ENCODE measurements at regions not wholly inside any gene's neighbourhood (a gene's known extent, or its start where the extent isn't known, plus 50 kb on each side); places are given as distances from the start of the nearest gene placed in this dataset.

- Histone ChIP-seq H3K27me3 (ENCODE audit: insufficient read depth) (no peaks in the 10 kb centered on the region), H4K20me1 (replicated peaks; ENCODE audit: insufficient read depth) (no peaks in the 10 kb centered on the region), H3K4me3 (no peak overlapping the region), H3K79me2 (replicated peaks; ENCODE audit: insufficient read depth) (no peaks in the 10 kb centered on the region), H2AFZ (no peak overlapping the region), H3F3A (replicated peaks; ENCODE audit: low read depth) (no peaks in the 10 kb centered on the region), H3K4me1 (ENCODE audit: insufficient read depth) (no peaks in the 10 kb centered on the region), H3K9me2 (ENCODE audit: insufficient read depth) (no peaks in the 10 kb centered on the region), H3K4me2 (no peak overlapping the region), H3K36me3 (ENCODE audit: insufficient read depth) (no peaks in the 10 kb centered on the region), H3K27ac (ENCODE audit: low read depth) (no peak overlapping the region)
- Mint-ChIP-seq H3K27ac (no peak overlapping the region), H3K9me3 (no peaks in the 10 kb centered on the region), H3K36me3 (ENCODE audit: low read depth) (no peaks in the 10 kb centered on the region), H3K4me1 (no peaks in the 10 kb centered on the region), H3K27me3 (ENCODE audit: insufficient read depth, low read depth, poor library complexity) (peaks cover 2% of the 10 kb centered on the region), H3K4me3 (no peak overlapping the region)
- DNase-seq (ENCODE audit: low spot score) (no peak), ATAC-seq (no peak)
- no peak for TF ChIP-seq EZH2phosphoT487 (IDR thresholded peaks at IDR 0.05; ENCODE audit: unreplicated experiment)
These were observed 480.7 kb downstream of the TFEC start for GRCh38 chr7:115549910-115550309.

- no peak for TF ChIP-seq NANOG (IDR thresholded peaks at IDR 0.05; ENCODE audit: borderline replicate concordance)
- TF ChIP-seq STAT1 (IDR thresholded peaks at IDR 0.05; ENCODE audit: unreplicated experiment), result no peak
- no peak for TF ChIP-seq ZNF114 (CRISPR knock-in tag; IDR thresholded peaks at IDR 0.05)
- no peak for TF ChIP-seq CTCF (conservative IDR thresholded peaks at IDR 0.05; ENCODE audit: low read depth in 2 of 2)
- no peak for TF ChIP-seq CREB1 (CRISPR knock-in tag; IDR thresholded peaks at IDR 0.05; ENCODE audit: low read depth)
- no peak for TF ChIP-seq ZNF462 (CRISPR knock-in tag; IDR thresholded peaks at IDR 0.05)
- no peak for TF ChIP-seq REST (IDR thresholded peaks at IDR 0.05; ENCODE audit: unreplicated experiment)
- no peak for TF ChIP-seq EZH2phosphoT487 (IDR thresholded peaks at IDR 0.05; ENCODE audit: unreplicated experiment)
- no peak for TF ChIP-seq ETS1 (IDR thresholded peaks at IDR 0.05)
- TF ChIP-seq ZNF331 (CRISPR knock-in tag; IDR thresholded peaks at IDR 0.05; ENCODE audit: low read depth), result no peak
- no peaks in the 10 kb centered on the region for H3K36me3 Mint-ChIP-seq (ENCODE audit: low read depth)
- H4K20me1 ChIP-seq (replicated peaks; ENCODE audit: insufficient read depth), result no peaks in the 10 kb centered on the region
- no peak for DNase-seq (ENCODE audit: low spot score)
- H3K27ac ChIP-seq (ENCODE audit: low read depth), result no peak overlapping the region
- H3K4me3 Mint-ChIP-seq, result no peak overlapping the region
- H3K4me1 ChIP-seq (ENCODE audit: insufficient read depth), result no peaks in the 10 kb centered on the region
- no peak for ATAC-seq
- no peaks in the 10 kb centered on the region for H3K27me3 ChIP-seq (ENCODE audit: insufficient read depth)
- no peaks in the 10 kb centered on the region for H3K79me2 ChIP-seq (replicated peaks; ENCODE audit: insufficient read depth)
- no peak overlapping the region for H3K4me3 ChIP-seq
- H3K4me2 ChIP-seq, result no peak overlapping the region
- no peaks in the 10 kb centered on the region for H3K9me3 Mint-ChIP-seq
- H3K36me3 ChIP-seq (ENCODE audit: insufficient read depth), result no peaks in the 10 kb centered on the region
- H3K4me1 Mint-ChIP-seq, result no peaks in the 10 kb centered on the region
- no peak overlapping the region for H2AFZ ChIP-seq
- H3F3A ChIP-seq (replicated peaks; ENCODE audit: low read depth), result no peaks in the 10 kb centered on the region
- H3K27me3 Mint-ChIP-seq (ENCODE audit: insufficient read depth, low read depth, poor library complexity), result peaks cover 2% of the 10 kb centered on the region
- no peak overlapping the region for H3K27ac Mint-ChIP-seq
- no peaks in the 10 kb centered on the region for H3K9me2 ChIP-seq (ENCODE audit: insufficient read depth)
These were observed 481.8 kb downstream of the TFEC start for GRCh38 chr7:115548756-115549155.
